ENCODE measurements at regions not wholly inside any gene's neighbourhood (a gene's known extent, or its start where the extent isn't known, plus 50 kb on each side); places are given as distances from the start of the nearest gene placed in this dataset.

DNA sequence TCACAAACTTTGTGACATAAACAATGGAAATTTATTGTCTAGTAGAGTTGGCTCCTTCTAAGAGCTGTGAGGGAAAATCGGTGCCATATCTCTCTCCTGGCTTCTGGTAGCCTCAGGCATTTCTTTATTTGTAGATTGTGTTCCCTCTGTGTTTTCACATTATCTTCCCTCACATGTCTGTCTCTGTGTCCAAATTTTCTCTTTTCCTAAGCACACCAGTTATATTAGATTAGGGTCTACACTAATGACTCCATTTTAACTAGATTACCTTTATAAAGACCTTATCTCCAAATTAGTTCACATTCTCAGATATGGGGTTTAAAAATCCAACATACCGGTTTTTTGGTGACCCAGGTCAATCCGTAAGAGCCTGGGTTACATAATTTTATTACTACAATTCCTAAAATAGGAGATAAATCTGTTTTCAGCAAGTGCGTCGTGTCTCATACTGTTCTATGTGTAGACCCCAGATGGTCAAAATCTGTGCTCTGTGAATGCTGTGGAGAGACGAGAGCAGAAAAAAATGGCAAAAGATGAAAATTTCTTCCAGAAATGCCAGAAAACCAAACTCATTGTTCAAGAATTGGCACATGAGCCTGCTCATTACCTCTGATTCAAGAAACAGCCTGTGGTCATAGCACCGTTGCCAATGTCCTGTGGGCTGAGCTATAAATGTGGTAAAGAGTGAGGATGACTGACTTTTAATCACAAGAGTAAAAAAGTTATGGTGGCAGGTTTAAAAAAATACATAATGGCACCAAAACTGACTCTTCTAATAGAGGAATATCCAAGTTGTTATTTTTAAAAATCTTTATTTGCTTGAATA lies 574.7 kb downstream of the PCDH7 start:
- TF ChIP-seq POLR2A (IDR thresholded peaks at IDR 0.05) (no peak), CTCF (IDR thresholded peaks at IDR 0.05) (no peak)
